PFSK-1 (cell line): ENCODE measurements at regions not wholly inside any gene's neighbourhood (a gene's known extent, or its start where the extent isn't known, plus 50 kb on each side); places are given as distances from the start of the nearest gene placed in this dataset.

Experiments
- POLR2AphosphoS5 ChIP-seq: IDR thresholded peaks from 2 replicates; pipeline ENCODE4 v1.6.1; 2012; ENCODE audit warnings: low read depth, mild to moderate bottlenecking, control low read depth, low read length, moderate library complexity
- SIN3A ChIP-seq: IDR thresholded peaks from 2 replicates; pipeline ENCODE4 v1.6.1; 2012; ENCODE audit warnings: mild to moderate bottlenecking, low read length, moderate library complexity, borderline replicate concordance; ENCODE audit not compliant: insufficient read depth
- TAF1 ChIP-seq: IDR thresholded peaks from 2 replicates; pipeline ENCODE4 v1.6.1; 2012; ENCODE audit warnings: low read length, control low read depth, borderline replicate concordance; ENCODE audit not compliant: insufficient read depth
- TF ChIP-seq, protein P1 (sequence below), 2 experiments: IDR thresholded peaks; 2 replicates each; pipeline versions ENCODE4 v1.6.1 to v1.8.0; 2011 to 2012; ENCODE audit warnings: low read depth in 2 of 2, low read length in 2 of 2, control low read depth in 1 of 2, inconsistent platforms in 1 of 2, mild to moderate bottlenecking in 1 of 2, moderate library complexity in 1 of 2; ENCODE audit not compliant: insufficient read depth in 1 of 2

- no peak for TF ChIP-seq POLR2AphosphoS5
- TF ChIP-seq TAF1, result no peak
- TF ChIP-seq SIN3A, result no peak
- TF ChIP-seq, protein P1, sequence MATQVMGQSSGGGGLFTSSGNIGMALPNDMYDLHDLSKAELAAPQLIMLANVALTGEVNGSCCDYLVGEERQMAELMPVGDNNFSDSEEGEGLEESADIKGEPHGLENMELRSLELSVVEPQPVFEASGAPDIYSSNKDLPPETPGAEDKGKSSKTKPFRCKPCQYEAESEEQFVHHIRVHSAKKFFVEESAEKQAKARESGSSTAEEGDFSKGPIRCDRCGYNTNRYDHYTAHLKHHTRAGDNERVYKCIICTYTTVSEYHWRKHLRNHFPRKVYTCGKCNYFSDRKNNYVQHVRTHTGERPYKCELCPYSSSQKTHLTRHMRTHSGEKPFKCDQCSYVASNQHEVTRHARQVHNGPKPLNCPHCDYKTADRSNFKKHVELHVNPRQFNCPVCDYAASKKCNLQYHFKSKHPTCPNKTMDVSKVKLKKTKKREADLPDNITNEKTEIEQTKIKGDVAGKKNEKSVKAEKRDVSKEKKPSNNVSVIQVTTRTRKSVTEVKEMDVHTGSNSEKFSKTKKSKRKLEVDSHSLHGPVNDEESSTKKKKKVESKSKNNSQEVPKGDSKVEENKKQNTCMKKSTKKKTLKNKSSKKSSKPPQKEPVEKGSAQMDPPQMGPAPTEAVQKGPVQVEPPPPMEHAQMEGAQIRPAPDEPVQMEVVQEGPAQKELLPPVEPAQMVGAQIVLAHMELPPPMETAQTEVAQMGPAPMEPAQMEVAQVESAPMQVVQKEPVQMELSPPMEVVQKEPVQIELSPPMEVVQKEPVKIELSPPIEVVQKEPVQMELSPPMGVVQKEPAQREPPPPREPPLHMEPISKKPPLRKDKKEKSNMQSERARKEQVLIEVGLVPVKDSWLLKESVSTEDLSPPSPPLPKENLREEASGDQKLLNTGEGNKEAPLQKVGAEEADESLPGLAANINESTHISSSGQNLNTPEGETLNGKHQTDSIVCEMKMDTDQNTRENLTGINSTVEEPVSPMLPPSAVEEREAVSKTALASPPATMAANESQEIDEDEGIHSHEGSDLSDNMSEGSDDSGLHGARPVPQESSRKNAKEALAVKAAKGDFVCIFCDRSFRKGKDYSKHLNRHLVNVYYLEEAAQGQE (IDR thresholded peaks at IDR 0.05; ENCODE audit: insufficient read depth in 1 of 2, low read depth in 2 of 2, low read length in 2 of 2), result no peak
Measured at GRCh38 chr1:182304627-182305026, 87.0 kb downstream of the GLUL start.
